ENCODE measurements at regions not wholly inside any gene's neighbourhood (a gene's known extent, or its start where the extent isn't known, plus 50 kb on each side); places are given as distances from the start of the nearest gene placed in this dataset.

- TF ChIP-seq CTCF (IDR thresholded peaks at IDR 0.05) (no peak), POLR2A (IDR thresholded peaks at IDR 0.05) (no peak)
Measured at GRCh38 chr13:60274655-60275054, 110.9 kb upstream of the DIAPH3 start.
